ENCODE measurements at regions not wholly inside any gene's neighbourhood (a gene's known extent, or its start where the extent isn't known, plus 50 kb on each side); places are given as distances from the start of the nearest gene placed in this dataset.

GRCh38 chr4:111434586-111434985, 710.7 kb upstream of the FAM241A start:
- no peak for DNase-seq (ENCODE audit: low read depth, low spot score)
- Histone ChIP-seq H3K27me3 (ENCODE audit: control insufficient read depth in 2 of 2, insufficient read depth in 2 of 2, low read length in 2 of 2) (no peaks in the 10 kb centered on the region), H3K4me2 (ENCODE audit: insufficient read depth, low read length) (no peak overlapping the region), H4K20me1 (replicated peaks; ENCODE audit: control insufficient read depth, extremely low read depth, insufficient read depth, low read length) (no peaks in the 10 kb centered on the region), H2AFZ (ENCODE audit: low read depth, low read length) (no peak overlapping the region), H3K9me1 (replicated peaks; ENCODE audit: control insufficient read depth, extremely low read depth, insufficient read depth, low read length) (no peaks in the 10 kb centered on the region), H3K36me3 (ENCODE audit: control insufficient read depth in 2 of 2, extremely low read depth in 1 of 2, insufficient read depth in 2 of 2, low read length in 2 of 2) (no peaks in the 10 kb centered on the region), H3K27ac (ENCODE audit: insufficient read depth, low read depth, low read length) (no peak overlapping the region), H3K9me3 (replicated peaks; ENCODE audit: control insufficient read depth, insufficient read depth, low read length) (no peaks in the 10 kb centered on the region), H3K4me1 (ENCODE audit: control insufficient read depth, extremely low read depth, insufficient read depth, low read length) (no peaks in the 10 kb centered on the region), H3K9ac (replicated peaks; ENCODE audit: extremely low read depth, insufficient read depth, low read length) (no peak overlapping the region), H3K79me2 (ENCODE audit: control insufficient read depth, insufficient read depth, low read length) (no peaks in the 10 kb centered on the region), H3K4me3 (replicated peaks in 1 of 3; ENCODE audit: insufficient read depth in 1 of 3, low read depth in 1 of 3, low read length in 3 of 3) (no peak overlapping the region)
- no peak for FAIRE-seq
- TF ChIP-seq MAX (IDR thresholded peaks at IDR 0.05; ENCODE audit: insufficient read depth, insufficient read length) (no peak), CTCF (IDR thresholded peaks at IDR 0.05; ENCODE audit: extremely low read depth in 1 of 2, insufficient read depth in 1 of 2, low read depth in 1 of 2, low read length in 2 of 2) (no peak), POLR2A (IDR thresholded peaks at IDR 0.05; ENCODE audit: low read depth, low read length) (no peak), EZH2 (IDR thresholded peaks at IDR 0.05; ENCODE audit: borderline replicate concordance, low read depth, low read length, severe bottlenecking) (no peak), MYC (IDR thresholded peaks at IDR 0.05; ENCODE audit: low read depth, low read length) (no peak)
- dilution Hi-C loops (cut with MboI; ENCODE audit: extremely low pct_ligation_motif_present, low sequenced_read_pairs): no loop called here
- ChIA-PET POLR2A (no interaction called here), CTCF (interaction anchor here (1.5 to 1.6 kb wide), 2 partner anchors 8 to 11 kb away, joined by 4 to 7 read pairs; no protein-coding TSS in a partner anchor)
- intact Hi-C loops (cut with micrococcal nuclease): no loop called here
- no TSS peak for BruUV-seq (replicated peaks)

GRCh38 chr4:111435986-111436744, 709.1 kb upstream of the FAM241A start:
- H3K9me3 ChIP-seq (replicated peaks; ENCODE audit: control insufficient read depth, insufficient read depth, low read length): no peaks in the 10 kb centered on the region
- H3K36me3 ChIP-seq (ENCODE audit: control insufficient read depth in 2 of 2, extremely low read depth in 1 of 2, insufficient read depth in 2 of 2, low read length in 2 of 2): no peaks in the 10 kb centered on the region
- no peaks in the 10 kb centered on the region for H3K79me2 ChIP-seq (ENCODE audit: control insufficient read depth, insufficient read depth, low read length)
- CTCF ChIA-PET: no interaction called here
- no peak for TF ChIP-seq FOS (IDR thresholded peaks at IDR 0.05; ENCODE audit: borderline replicate concordance, insufficient read depth, low read length)
- no peak for TF ChIP-seq POLR2AphosphoS5 (IDR thresholded peaks at IDR 0.05; ENCODE audit: insufficient read depth, low read depth, low read length)
- TF ChIP-seq EZH2 (IDR thresholded peaks at IDR 0.05; ENCODE audit: borderline replicate concordance, low read depth, low read length, severe bottlenecking): no peak
- no peak for TF ChIP-seq GATA2 (IDR thresholded peaks at IDR 0.05; ENCODE audit: insufficient read depth, insufficient read length, low read depth, low read length)
- no peak for TF ChIP-seq MYC (IDR thresholded peaks at IDR 0.05; ENCODE audit: low read depth, low read length)
- TF ChIP-seq MAX (IDR thresholded peaks at IDR 0.05; ENCODE audit: insufficient read depth, insufficient read length): no peak
- no peak for TF ChIP-seq CTCF (IDR thresholded peaks at IDR 0.05; ENCODE audit: extremely low read depth in 1 of 2, insufficient read depth in 1 of 2, low read depth in 1 of 2, low read length in 2 of 2)
- TF ChIP-seq POLR2A (IDR thresholded peaks at IDR 0.05; ENCODE audit: low read depth, low read length): no peak
- TF ChIP-seq JUN (IDR thresholded peaks at IDR 0.05; ENCODE audit: borderline replicate concordance, insufficient read depth, insufficient read length, low read depth): no peak
- no peaks in the 10 kb centered on the region for H4K20me1 ChIP-seq (replicated peaks; ENCODE audit: control insufficient read depth, extremely low read depth, insufficient read depth, low read length)
- no peak overlapping the region for H3K27ac ChIP-seq (ENCODE audit: insufficient read depth, low read depth, low read length)
- no peak overlapping the region for H3K4me3 ChIP-seq (replicated peaks in 1 of 3; ENCODE audit: insufficient read depth in 1 of 3, low read depth in 1 of 3, low read length in 3 of 3)
- dilution Hi-C loops (cut with MboI; ENCODE audit: extremely low pct_ligation_motif_present, low sequenced_read_pairs): no loop called here
- intact Hi-C loops (cut with micrococcal nuclease): no loop called here
- no peak overlapping the region for H3K9ac ChIP-seq (replicated peaks; ENCODE audit: extremely low read depth, insufficient read depth, low read length)
- POLR2A ChIA-PET: no interaction called here
- no peak overlapping the region for H3K4me2 ChIP-seq (ENCODE audit: insufficient read depth, low read length)
- no peaks in the 10 kb centered on the region for H3K4me1 ChIP-seq (ENCODE audit: control insufficient read depth, extremely low read depth, insufficient read depth, low read length)
- no peaks in the 10 kb centered on the region for H3K9me1 ChIP-seq (replicated peaks; ENCODE audit: control insufficient read depth, extremely low read depth, insufficient read depth, low read length)
- H2AFZ ChIP-seq (ENCODE audit: low read depth, low read length): no peak overlapping the region
- no peaks in the 10 kb centered on the region for H3K27me3 ChIP-seq (ENCODE audit: control insufficient read depth in 2 of 2, insufficient read depth in 2 of 2, low read length in 2 of 2)
- FAIRE-seq (no peak), DNase-seq (ENCODE audit: low read depth, low spot score) (no peak)
- BruUV-seq (replicated peaks): no TSS peak

Data from endothelial cell of umbilical vein (primary cell).